ENCODE measurements at regions not wholly inside any gene's neighbourhood (a gene's known extent, or its start where the extent isn't known, plus 50 kb on each side); places are given as distances from the start of the nearest gene placed in this dataset.

DNA sequence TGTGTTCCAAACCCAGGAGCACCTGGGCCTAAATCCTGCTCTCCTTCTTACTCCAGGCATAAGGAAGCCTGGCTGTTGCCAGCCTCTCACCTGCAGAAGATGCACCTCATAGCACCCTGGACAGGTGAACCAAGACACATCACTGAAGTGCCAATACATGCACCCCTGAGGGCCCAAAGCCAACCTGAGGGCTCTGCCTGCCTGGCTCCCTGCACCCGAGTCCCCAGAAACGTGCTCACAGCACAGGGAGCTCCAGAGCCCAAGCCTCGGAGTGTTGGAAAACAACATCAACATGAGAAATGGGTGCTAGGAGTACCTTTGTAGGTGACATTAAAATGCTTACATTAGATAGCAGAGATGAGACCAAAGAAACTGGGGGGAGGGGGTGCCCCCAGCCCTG lies 96.3 kb upstream of the RAB6C start (continued):
- TF ChIP-seq, protein P1, sequence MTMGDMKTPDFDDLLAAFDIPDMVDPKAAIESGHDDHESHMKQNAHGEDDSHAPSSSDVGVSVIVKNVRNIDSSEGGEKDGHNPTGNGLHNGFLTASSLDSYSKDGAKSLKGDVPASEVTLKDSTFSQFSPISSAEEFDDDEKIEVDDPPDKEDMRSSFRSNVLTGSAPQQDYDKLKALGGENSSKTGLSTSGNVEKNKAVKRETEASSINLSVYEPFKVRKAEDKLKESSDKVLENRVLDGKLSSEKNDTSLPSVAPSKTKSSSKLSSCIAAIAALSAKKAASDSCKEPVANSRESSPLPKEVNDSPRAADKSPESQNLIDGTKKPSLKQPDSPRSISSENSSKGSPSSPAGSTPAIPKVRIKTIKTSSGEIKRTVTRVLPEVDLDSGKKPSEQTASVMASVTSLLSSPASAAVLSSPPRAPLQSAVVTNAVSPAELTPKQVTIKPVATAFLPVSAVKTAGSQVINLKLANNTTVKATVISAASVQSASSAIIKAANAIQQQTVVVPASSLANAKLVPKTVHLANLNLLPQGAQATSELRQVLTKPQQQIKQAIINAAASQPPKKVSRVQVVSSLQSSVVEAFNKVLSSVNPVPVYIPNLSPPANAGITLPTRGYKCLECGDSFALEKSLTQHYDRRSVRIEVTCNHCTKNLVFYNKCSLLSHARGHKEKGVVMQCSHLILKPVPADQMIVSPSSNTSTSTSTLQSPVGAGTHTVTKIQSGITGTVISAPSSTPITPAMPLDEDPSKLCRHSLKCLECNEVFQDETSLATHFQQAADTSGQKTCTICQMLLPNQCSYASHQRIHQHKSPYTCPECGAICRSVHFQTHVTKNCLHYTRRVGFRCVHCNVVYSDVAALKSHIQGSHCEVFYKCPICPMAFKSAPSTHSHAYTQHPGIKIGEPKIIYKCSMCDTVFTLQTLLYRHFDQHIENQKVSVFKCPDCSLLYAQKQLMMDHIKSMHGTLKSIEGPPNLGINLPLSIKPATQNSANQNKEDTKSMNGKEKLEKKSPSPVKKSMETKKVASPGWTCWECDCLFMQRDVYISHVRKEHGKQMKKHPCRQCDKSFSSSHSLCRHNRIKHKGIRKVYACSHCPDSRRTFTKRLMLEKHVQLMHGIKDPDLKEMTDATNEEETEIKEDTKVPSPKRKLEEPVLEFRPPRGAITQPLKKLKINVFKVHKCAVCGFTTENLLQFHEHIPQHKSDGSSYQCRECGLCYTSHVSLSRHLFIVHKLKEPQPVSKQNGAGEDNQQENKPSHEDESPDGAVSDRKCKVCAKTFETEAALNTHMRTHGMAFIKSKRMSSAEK (CRISPR knock-in tag; IDR thresholded peaks at IDR 0.05; ENCODE audit: borderline replicate concordance), result no peak
- TF ChIP-seq TCF7 (CRISPR knock-in tag; IDR thresholded peaks at IDR 0.05; ENCODE audit: low read depth), result no peak
- TF ChIP-seq, protein P2, sequence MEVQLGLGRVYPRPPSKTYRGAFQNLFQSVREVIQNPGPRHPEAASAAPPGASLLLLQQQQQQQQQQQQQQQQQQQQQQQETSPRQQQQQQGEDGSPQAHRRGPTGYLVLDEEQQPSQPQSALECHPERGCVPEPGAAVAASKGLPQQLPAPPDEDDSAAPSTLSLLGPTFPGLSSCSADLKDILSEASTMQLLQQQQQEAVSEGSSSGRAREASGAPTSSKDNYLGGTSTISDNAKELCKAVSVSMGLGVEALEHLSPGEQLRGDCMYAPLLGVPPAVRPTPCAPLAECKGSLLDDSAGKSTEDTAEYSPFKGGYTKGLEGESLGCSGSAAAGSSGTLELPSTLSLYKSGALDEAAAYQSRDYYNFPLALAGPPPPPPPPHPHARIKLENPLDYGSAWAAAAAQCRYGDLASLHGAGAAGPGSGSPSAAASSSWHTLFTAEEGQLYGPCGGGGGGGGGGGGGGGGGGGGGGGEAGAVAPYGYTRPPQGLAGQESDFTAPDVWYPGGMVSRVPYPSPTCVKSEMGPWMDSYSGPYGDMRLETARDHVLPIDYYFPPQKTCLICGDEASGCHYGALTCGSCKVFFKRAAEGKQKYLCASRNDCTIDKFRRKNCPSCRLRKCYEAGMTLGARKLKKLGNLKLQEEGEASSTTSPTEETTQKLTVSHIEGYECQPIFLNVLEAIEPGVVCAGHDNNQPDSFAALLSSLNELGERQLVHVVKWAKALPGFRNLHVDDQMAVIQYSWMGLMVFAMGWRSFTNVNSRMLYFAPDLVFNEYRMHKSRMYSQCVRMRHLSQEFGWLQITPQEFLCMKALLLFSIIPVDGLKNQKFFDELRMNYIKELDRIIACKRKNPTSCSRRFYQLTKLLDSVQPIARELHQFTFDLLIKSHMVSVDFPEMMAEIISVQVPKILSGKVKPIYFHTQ (CRISPR knock-in tag; IDR thresholded peaks at IDR 0.05), result no peak
- TF ChIP-seq, protein P3, sequence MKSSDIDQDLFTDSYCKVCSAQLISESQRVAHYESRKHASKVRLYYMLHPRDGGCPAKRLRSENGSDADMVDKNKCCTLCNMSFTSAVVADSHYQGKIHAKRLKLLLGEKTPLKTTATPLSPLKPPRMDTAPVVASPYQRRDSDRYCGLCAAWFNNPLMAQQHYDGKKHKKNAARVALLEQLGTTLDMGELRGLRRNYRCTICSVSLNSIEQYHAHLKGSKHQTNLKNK (CRISPR knock-in tag; IDR thresholded peaks at IDR 0.05), result no peak
- TF ChIP-seq, protein P4, sequence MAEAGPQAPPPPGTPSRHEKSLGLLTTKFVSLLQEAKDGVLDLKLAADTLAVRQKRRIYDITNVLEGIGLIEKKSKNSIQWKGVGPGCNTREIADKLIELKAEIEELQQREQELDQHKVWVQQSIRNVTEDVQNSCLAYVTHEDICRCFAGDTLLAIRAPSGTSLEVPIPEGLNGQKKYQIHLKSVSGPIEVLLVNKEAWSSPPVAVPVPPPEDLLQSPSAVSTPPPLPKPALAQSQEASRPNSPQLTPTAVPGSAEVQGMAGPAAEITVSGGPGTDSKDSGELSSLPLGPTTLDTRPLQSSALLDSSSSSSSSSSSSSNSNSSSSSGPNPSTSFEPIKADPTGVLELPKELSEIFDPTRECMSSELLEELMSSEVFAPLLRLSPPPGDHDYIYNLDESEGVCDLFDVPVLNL (CRISPR knock-in tag; IDR thresholded peaks at IDR 0.05; ENCODE audit: borderline replicate concordance, low read depth), result no peak
- TF ChIP-seq, protein P5, sequence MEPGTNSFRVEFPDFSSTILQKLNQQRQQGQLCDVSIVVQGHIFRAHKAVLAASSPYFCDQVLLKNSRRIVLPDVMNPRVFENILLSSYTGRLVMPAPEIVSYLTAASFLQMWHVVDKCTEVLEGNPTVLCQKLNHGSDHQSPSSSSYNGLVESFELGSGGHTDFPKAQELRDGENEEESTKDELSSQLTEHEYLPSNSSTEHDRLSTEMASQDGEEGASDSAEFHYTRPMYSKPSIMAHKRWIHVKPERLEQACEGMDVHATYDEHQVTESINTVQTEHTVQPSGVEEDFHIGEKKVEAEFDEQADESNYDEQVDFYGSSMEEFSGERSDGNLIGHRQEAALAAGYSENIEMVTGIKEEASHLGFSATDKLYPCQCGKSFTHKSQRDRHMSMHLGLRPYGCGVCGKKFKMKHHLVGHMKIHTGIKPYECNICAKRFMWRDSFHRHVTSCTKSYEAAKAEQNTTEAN (CRISPR knock-in tag; IDR thresholded peaks at IDR 0.05), result no peak
- no peak for TF ChIP-seq GTF2I (CRISPR knock-in tag; conservative IDR thresholded peaks at IDR 0.05)
- TF ChIP-seq SMAD3 (CRISPR knock-in tag; IDR thresholded peaks at IDR 0.05; ENCODE audit: borderline replicate concordance), result no peak

DNA sequence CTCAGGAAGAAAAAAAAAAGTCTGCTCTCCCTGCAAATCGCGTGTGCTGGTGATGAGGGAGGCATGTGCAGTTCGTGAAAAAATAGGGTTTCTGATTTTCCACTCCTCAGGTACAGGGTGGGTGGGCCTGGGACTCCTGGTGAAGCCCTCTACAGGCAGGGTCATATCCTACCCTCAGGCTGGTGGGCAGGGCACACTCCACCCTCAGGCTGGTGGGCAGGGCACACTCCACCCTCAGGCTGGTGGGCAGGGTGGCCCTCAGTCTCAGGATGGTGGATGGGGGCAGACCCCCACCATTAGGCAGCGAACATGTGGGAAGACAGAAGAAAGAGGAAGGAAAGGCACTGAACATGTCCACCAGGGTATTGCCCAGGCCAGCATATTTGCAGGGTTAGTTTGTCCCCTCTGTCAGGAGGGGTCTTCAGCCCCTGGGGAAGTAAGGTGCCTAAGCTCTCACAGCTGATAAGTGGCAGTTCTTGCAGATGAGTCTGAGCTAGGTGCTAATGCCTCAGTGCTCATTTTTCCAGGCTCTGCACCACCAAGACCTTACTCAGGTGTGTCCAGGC lies 95.2 kb upstream of the RAB6C start:
- no peaks in the 10 kb centered on the region; the same call in 1 of the 2 replicates for H3K27me3 Mint-ChIP-seq (ENCODE audit: low read depth)
- H3K4me3 Mint-ChIP-seq, result no peak overlapping the region
- ChIA-PET POLR2A (no interaction called here), CTCF (interaction anchor here (0.7 kb wide), 1 partner anchor 487 kb away, joined by 6 read pairs; no protein-coding TSS in a partner anchor)
- ATAC-seq (no peak), DNase-seq (ENCODE audit: low spot score) (no peak)
- H3K4me1 Mint-ChIP-seq, result peaks cover 21% of the 10 kb centered on the region
- peaks cover 4% of the 10 kb centered on the region; the same call in 1 of the 2 replicates for H3K9me3 Mint-ChIP-seq
- no peaks in the 10 kb centered on the region for H3K36me3 Mint-ChIP-seq
- H3K27ac Mint-ChIP-seq, result no peak overlapping the region
- TF ChIP-seq ZNF138 (CRISPR knock-in tag; conservative IDR thresholded peaks at IDR 0.05), result no peak

DNA sequence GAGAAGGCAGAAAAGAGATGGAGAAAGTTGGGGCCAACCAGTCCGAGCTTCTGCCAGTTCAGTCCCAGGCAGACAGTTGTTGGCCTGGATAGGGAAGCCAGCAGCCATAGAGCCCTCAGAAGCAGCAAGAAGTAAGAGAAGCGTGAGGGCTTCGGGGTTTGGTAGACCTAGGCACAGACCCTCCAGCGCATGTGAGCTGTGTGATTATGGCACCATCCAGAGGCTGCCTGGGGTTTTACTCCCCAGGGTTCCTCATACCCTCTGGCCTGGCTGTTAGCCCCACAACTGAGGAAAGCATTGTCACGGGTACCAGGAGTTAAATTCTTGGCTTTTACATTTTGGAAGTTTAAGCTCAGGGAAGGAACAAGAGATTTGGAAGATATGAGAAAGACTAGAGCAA lies 93.7 kb upstream of the RAB6C start:
- H3K36me3 Mint-ChIP-seq, result no peaks in the 10 kb centered on the region
- no peak overlapping the region; the same call in 1 of the 2 replicates for H3K27ac Mint-ChIP-seq
- H3K4me1 Mint-ChIP-seq, result peaks cover 21% of the 10 kb centered on the region
- no peak overlapping the region for H3K4me3 Mint-ChIP-seq
- DNase-seq (ENCODE audit: low spot score) (peak; percentile 27), ATAC-seq (peak; percentile 66)
- peaks cover 4% of the 10 kb centered on the region; the same call in 1 of the 2 replicates for H3K9me3 Mint-ChIP-seq
- CTCF ChIA-PET, result interaction anchor here (1.2 to 1.3 kb wide), 3 partner anchors 15 to 37 kb away, joined by 3 to 4 read pairs (median 3); no protein-coding TSS in a partner anchor
- TF ChIP-seq ZNF423 (CRISPR knock-in tag; IDR thresholded peaks at IDR 0.05) (0 out of 2 replicates have a peak, but pooled peaks have one; percentile 42), NFE2L1 (CRISPR knock-in tag; IDR thresholded peaks at IDR 0.05) (no peak)
- H3K27me3 Mint-ChIP-seq (ENCODE audit: low read depth), result no peaks in the 10 kb centered on the region; the same call in 1 of the 2 replicates
- POLR2A ChIA-PET, result no interaction called here
